ENCODE measurements at regions not wholly inside any gene's neighbourhood (a gene's known extent, or its start where the extent isn't known, plus 50 kb on each side); places are given as distances from the start of the nearest gene placed in this dataset.
"Not testable (repeated sequence)": the region's sequence is repeated elsewhere in the genome, so short reads cannot be mapped to it uniquely, and the experiment has no call there.

GRCh38 chr20:57828696-57829095 is 118.9 kb upstream of the PMEPA1 start:
- DNase-seq (ENCODE audit: low spot score): no peak

GRCh38 chr20:57826666-57827287 is 117.0 kb upstream of the PMEPA1 start:
- no peak for DNase-seq (ENCODE audit: low spot score)

- no peak for DNase-seq (ENCODE audit: low spot score)
Observed at GRCh38 chr20:57824909-57825308, 115.1 kb upstream of the PMEPA1 start.

- DNase-seq (ENCODE audit: low spot score): no peak
Observed at GRCh38 chr20:57821935-57822334, 112.1 kb upstream of the PMEPA1 start.

- DNase-seq (ENCODE audit: low spot score): no peak
Observed at GRCh38 chr20:57819691-57820380, 110.0 kb upstream of the PMEPA1 start.

GRCh38 chr20:57819291-57819690 is 109.5 kb upstream of the PMEPA1 start:
- no peak for DNase-seq (ENCODE audit: low spot score)

GRCh38 chr20:57818418-57819181 is 108.8 kb upstream of the PMEPA1 start:
- no peak for DNase-seq (ENCODE audit: low spot score)

- no peak for DNase-seq (ENCODE audit: low spot score)
Observed at GRCh38 chr20:57815405-57815804, 105.6 kb upstream of the PMEPA1 start.

GRCh38 chr20:57814529-57814928 is 104.7 kb upstream of the PMEPA1 start:
- DNase-seq (ENCODE audit: low spot score): no peak

GRCh38 chr20:57813509-57814269 is 103.9 kb upstream of the PMEPA1 start:
- DNase-seq (ENCODE audit: low spot score): no peak

GRCh38 chr20:57812632-57813031 is 102.8 kb upstream of the PMEPA1 start:
- DNase-seq (ENCODE audit: low spot score): not testable (repeated sequence)

- DNase-seq (ENCODE audit: low spot score): no peak
Observed at GRCh38 chr20:57811374-57812020, 101.7 kb upstream of the PMEPA1 start.

- DNase-seq (ENCODE audit: low spot score): no peak
Observed at GRCh38 chr20:57810511-57811373, 100.9 kb upstream of the PMEPA1 start.

GRCh38 chr20:57809661-57810172 is 99.9 kb upstream of the PMEPA1 start:
- DNase-seq (ENCODE audit: low spot score): no peak

- DNase-seq (ENCODE audit: low spot score): no peak
Observed at GRCh38 chr20:57809149-57809548, 99.3 kb upstream of the PMEPA1 start.

- no peak for DNase-seq (ENCODE audit: low spot score)
Observed at GRCh38 chr20:57808264-57809070, 98.7 kb upstream of the PMEPA1 start.

- DNase-seq (ENCODE audit: low spot score): no peak
Observed at GRCh38 chr20:57807401-57808263, 97.8 kb upstream of the PMEPA1 start.

- DNase-seq (ENCODE audit: low spot score): no peak
Observed at GRCh38 chr20:57806975-57807374, 97.2 kb upstream of the PMEPA1 start.

- DNase-seq (ENCODE audit: low spot score): no peak
Observed at GRCh38 chr20:57806476-57806875, 96.7 kb upstream of the PMEPA1 start.

All from AG08396 (cell line).